GM13977 (cell line): ENCODE measurements at regions not wholly inside any gene's neighbourhood (a gene's known extent, or its start where the extent isn't known, plus 50 kb on each side); places are given as distances from the start of the nearest gene placed in this dataset.
A peak's percentile ranks its signal among the peaks of the same experiment; 100 is the strongest.

Experiments
- DNase-seq: peaks from one replicate; pipeline ENCODE4 v3.0.0; 2012; ENCODE audit warnings: low spot score
- CTCF ChIP-seq: IDR thresholded peaks from 2 replicates; pipeline ENCODE4 v1.5.1; 2012; ENCODE audit warnings: mild to moderate bottlenecking, control low read depth; ENCODE audit not compliant: insufficient read depth; ENCODE audit errors: extremely low read depth, missing control alignments
- in situ Hi-C: fragments of 300-500 bp; cut with MboI; formaldehyde crosslinking; loops from one replicate; pipeline ENCODE4 v1.12.0; 2022; ENCODE audit warnings: low sequenced_read_pairs, low pct_unique_long_range_greater_than_20kb, mixed read lengths, inconsistent platforms; ENCODE audit not compliant: unreplicated experiment

GRCh38 chr13:110812121-110812868 is 98.8 kb downstream of the ING1 start:
- no peak for DNase-seq
- TF ChIP-seq CTCF: no peak
- in situ Hi-C loops: loop anchor here (25.0 kb wide), 2 partner anchors 200 to 350 kb away; partner anchors contain the start of gene NAXD

- TF ChIP-seq CTCF: no peak
- in situ Hi-C loops: loop anchor here (25.0 kb wide), 2 partner anchors 201 to 351 kb away; partner anchors contain the start of gene NAXD
- DNase-seq: no peak
Measured at GRCh38 chr13:110812869-110813645, 99.6 kb downstream of the ING1 start.

GRCh38 chr13:110813646-110814624 is 100.4 kb downstream of the ING1 start:
- no peak for DNase-seq
- in situ Hi-C loops: loop anchor here (25.0 kb wide), 2 partner anchors 202 to 352 kb away; partner anchors contain the start of gene NAXD
- no peak for TF ChIP-seq CTCF

- no peak for TF ChIP-seq CTCF
- in situ Hi-C loops: loop anchor here (25.0 kb wide), 2 partner anchors 203 to 353 kb away; partner anchors contain the start of gene NAXD
- peak; percentile 53 for DNase-seq
Measured at GRCh38 chr13:110815471-110816204, 99.2 kb downstream of the ANKRD10 start.

GRCh38 chr13:110816500-110816899 is 98.4 kb downstream of the ANKRD10 start:
- in situ Hi-C loops: loop anchor here (25.0 kb wide), 2 partner anchors 204 to 354 kb away; partner anchors contain the start of gene NAXD
- DNase-seq: no peak
- no peak for TF ChIP-seq CTCF
